Aorta (tissue), 5 donors: ENCODE measurements at regions not wholly inside any gene's neighbourhood (a gene's known extent, or its start where the extent isn't known, plus 50 kb on each side); places are given as distances from the start of the nearest gene placed in this dataset.
"Not testable (repeated sequence)": the region's sequence is repeated elsewhere in the genome, so short reads cannot be mapped to it uniquely, and the experiment has no call there.

Source experiments
- ATAC-seq: fragments of 200-7000 bp; cut with Tn5 transposase; one replicate; pipeline ENCODE4 v1.9.1; 2022; ENCODE audit warnings: moderate library complexity; ENCODE audit not compliant: low FRiP score
- DNase-seq, 2 donors: peaks; one replicate each; pipeline ENCODE4 v3.0.0-alpha.2; 2020
- H3K27ac ChIP-seq, 2 donors: one replicate each; pipeline ENCODE4 v1.5.1; 2013; ENCODE audit warnings: low read length in 2 of 2, mild to moderate bottlenecking in 2 of 2, moderate library complexity in 2 of 2, control low read depth in 1 of 2, inconsistent platforms in 1 of 2, low read depth in 1 of 2
- H3K27me3 ChIP-seq, 2 donors: one replicate each; pipeline ENCODE4 v1.6.1; 2013; ENCODE audit warnings: control low read depth in 1 of 2, low read length in 1 of 2, mild to moderate bottlenecking in 1 of 2, moderate library complexity in 1 of 2; ENCODE audit not compliant: insufficient read depth in 2 of 2, control insufficient read depth in 1 of 2
- H3K36me3 ChIP-seq, 2 donors: one replicate each; pipeline ENCODE4 v1.6.1; 2013; ENCODE audit warnings: control low read depth in 1 of 2, low read length in 1 of 2, mild to moderate bottlenecking in 1 of 2; ENCODE audit not compliant: insufficient read depth in 2 of 2, control insufficient read depth in 1 of 2
- H3K4me1 ChIP-seq, 2 donors: one replicate each; pipeline ENCODE4 v1.6.1; 2013; ENCODE audit warnings: low read length in 2 of 2, control low read depth in 1 of 2, mild to moderate bottlenecking in 1 of 2, moderate library complexity in 1 of 2; ENCODE audit not compliant: insufficient read depth in 2 of 2, control insufficient read depth in 1 of 2
- H3K4me3 ChIP-seq, 2 donors: one replicate each; pipeline ENCODE4 v1.5.1; 2013; ENCODE audit warnings: low read length in 2 of 2, control low read depth in 1 of 2, mild to moderate bottlenecking in 1 of 2
- H3K9me3 ChIP-seq: one replicate; pipeline ENCODE4 v1.6.1; 2013; ENCODE audit warnings: mild to moderate bottlenecking, low read length; ENCODE audit not compliant: control insufficient read depth
- WGBS, 2 donors: extraction: QIAGEN DNeasy Blood & Tissue Kit; methylation state at CpG; one replicate each; pipeline ENCODE4 v1.1.7; 2013; 5-methylcytosine and 5-hydroxymethylcytosine counted together
- intact Hi-C, 2 donors: fragments of 100-400 bp; cut with DNase I; formaldehyde crosslinking; loops; one replicate each; pipeline versions ENCODE4 v1.14.2 to v1.15.0; 2022
- donor health status: healthy with polysubstance abuse.
- donor health status: Bipolar disorder and iron deficiency.
- donor health status: DM: no; HTN: no; CAD: no.
- donor health status: DM: no; HTN: no; CAD: no.
- donor health status: DM: yes; HTN: yes; CAD: no.

DNA sequence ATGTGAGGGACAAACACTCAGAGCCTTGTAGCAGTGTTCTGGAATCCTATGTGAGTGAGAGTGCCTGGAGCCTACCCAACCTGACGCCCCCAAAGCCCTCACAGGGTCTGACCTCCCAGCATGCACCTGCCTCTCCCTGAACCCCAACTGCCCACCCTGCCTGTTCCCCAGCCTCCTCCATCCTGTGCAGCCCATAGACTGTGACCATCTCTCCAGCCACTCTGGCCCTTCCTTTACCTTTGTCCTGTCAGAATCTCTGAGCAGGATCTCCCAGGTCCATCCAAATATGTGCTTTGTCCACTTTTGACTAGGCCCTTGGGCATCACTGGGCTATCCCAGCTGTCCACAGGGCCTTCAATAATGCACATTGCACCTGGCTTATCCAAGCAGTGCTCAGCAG lies 1159.8 kb upstream of the TPTE start:
- H3K36me3 ChIP-seq, H3K27me3 ChIP-seq, H3K27ac ChIP-seq, ATAC-seq, H3K4me3 ChIP-seq, intact Hi-C loops, H3K9me3 ChIP-seq, H3K4me1 ChIP-seq: not testable (repeated sequence)
- no CpG with 5 or more reads among the region's 1 CpG for WGBS, 2 donors
- DNase-seq, result peak in 1 of 2 donors; percentile 44

DNA sequence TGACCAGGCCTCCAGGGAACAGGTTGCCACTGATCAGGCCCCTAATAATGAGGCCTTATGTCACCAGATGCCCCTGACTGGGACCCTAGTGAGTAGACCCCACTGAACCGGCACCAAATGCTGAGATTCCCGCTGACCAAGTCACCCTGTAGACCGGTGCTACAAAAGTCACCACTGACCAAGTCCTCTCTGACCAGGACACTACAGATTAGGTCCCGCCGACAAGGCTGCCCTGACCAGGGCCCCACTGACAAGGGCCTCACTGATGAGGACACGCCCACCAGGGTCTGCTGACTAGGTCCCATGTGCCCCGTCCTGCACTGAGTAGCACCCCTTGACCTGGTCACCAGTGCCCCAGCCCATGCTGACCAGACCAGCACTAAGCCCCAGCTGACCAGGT lies 1159.1 kb upstream of the TPTE start:
- DNase-seq, result peak; percentile 42 to 79
- H3K4me3 ChIP-seq, H3K27ac ChIP-seq, ATAC-seq, H3K9me3 ChIP-seq, intact Hi-C loops, H3K27me3 ChIP-seq, H3K36me3 ChIP-seq, H3K4me1 ChIP-seq: not testable (repeated sequence)
- 76 to 81% methylated on average over 7 of the region's 7 CpGs for WGBS, 2 donors

DNA sequence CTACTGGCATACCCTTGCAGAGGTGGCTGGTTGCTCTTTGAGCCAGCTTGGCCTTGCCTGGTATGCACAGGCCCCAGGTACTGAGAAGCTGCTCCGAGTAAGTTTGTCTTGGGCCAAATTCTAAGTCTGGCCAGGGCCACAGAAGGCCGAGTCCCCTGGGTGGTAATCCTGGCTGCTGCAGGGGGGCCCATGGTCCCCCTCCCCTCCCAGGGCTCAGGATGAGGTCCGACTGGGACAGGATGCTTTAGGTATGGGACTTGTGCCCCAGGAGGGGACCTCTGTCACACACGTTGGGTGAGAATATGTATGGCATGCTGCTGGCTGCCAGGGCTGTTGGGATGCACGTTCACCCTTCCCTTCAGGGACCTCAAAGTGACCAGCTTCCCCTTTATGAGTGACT lies 1155.6 kb upstream of the TPTE start:
- H3K36me3 ChIP-seq, H3K4me3 ChIP-seq, H3K9me3 ChIP-seq, intact Hi-C loops, H3K27ac ChIP-seq, H3K27me3 ChIP-seq, ATAC-seq, H3K4me1 ChIP-seq: not testable (repeated sequence)
- WGBS, 2 donors, result 57 to 59% methylated on average over 2 of the region's 5 CpGs
- DNase-seq, result peak in 1 of 2 donors; percentile 66

DNA sequence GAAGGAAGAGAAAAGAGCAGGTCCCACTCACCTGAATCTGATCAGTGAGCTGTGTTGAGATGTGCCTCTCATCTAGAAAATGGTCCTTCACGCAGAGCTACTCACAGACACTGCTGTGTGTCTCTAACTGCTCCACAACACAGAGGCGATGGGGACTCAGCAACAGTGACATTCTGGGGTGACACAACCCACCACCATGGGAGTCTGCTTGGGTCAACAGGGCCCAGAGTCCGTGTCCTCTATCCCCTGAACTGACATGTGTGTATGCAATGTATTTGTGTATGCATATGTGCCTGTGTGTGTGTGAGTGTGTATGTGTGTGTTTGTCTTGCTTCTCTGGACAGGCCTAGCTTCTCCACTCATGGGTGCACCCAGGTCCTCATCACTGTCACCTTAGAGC lies 1154.8 kb upstream of the TPTE start:
- H3K36me3 ChIP-seq, H3K4me1 ChIP-seq, ATAC-seq, H3K9me3 ChIP-seq, DNase-seq, H3K4me3 ChIP-seq, H3K27ac ChIP-seq, intact Hi-C loops, H3K27me3 ChIP-seq: not testable (repeated sequence)
- WGBS, 2 donors, result 42 to 77% methylated on average over 2 to 3 of the region's 3 CpGs
